Cardiac septum (tissue), 1 donor: ENCODE measurements at regions not wholly inside any gene's neighbourhood (a gene's known extent, or its start where the extent isn't known, plus 50 kb on each side); places are given as distances from the start of the nearest gene placed in this dataset.

Source experiments
- DNase-seq: peaks from one replicate; pipeline ENCODE4 v3.0.0-alpha.2; 2020; ENCODE audit warnings: low spot score
- intact Hi-C: fragments of 100-400 bp; cut with DNase I; formaldehyde crosslinking; loops from one replicate; pipeline ENCODE4 v1.14.0; 2022
- donor health status: DM: no; HTN: no; CAD: no.

GRCh38 chr2:56444339-56444738, 260.5 kb downstream of the CCDC85A start:
- intact Hi-C loops: no loop called here
- DNase-seq: no peak

GRCh38 chr2:56448403-56449001, 264.7 kb downstream of the CCDC85A start:
- DNase-seq: no peak

GRCh38 chr2:56449002-56449431, 265.2 kb downstream of the CCDC85A start:
- intact Hi-C loops: no loop called here
- no peak for DNase-seq

More at GRCh38 chr2:56448403-56449001, 264.7 kb downstream of the CCDC85A start:
- intact Hi-C loops: no loop called here

GRCh38 chr2:56449449-56449860, 265.7 kb downstream of the CCDC85A start:
- intact Hi-C loops: no loop called here
- no peak for DNase-seq

GRCh38 chr2:56450047-56450446, 266.3 kb downstream of the CCDC85A start:
- intact Hi-C loops: no loop called here
- no peak for DNase-seq

DNA sequence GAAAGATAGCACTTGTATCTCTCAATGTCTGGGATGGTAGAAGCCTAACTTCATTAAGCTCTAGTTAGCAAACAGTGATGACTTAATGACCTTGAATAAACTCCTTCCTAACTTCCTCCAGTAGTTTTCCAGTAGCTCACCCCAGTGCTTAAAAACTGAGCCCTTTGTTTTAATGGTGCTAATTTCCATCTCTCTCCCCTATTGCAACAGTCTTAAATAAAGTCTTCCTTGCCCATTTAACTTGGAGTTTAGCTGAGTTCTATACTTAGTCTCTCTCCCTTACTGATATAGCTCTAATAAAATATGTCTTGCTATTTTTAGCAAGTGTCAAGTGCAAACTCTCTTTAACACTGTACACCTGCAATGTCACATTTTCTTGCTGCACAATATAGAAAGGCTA, 267.0 kb downstream of the CCDC85A start:
- intact Hi-C loops: no loop called here
- no peak for DNase-seq

GRCh38 chr2:56455642-56456041, 271.9 kb downstream of the CCDC85A start:
- intact Hi-C loops: no loop called here
- DNase-seq: no peak

DNA sequence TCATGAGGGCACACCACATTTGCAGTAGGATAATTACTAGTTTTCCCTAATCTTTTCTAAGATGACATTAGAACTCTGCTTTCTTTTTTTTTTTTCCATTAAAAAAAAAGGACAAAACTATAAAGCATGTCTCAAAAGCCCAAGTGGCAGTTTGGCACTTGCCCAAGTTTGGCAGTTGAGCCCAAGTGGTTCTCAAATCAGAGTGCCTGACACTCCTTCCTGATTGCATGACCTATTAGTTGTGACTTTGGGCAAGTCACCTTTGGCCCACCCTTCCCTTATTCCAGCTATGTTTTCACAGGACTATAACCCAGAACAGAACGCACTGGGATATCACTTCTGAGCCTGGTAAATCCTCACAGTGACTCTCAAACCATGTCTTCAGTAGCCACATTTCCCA, 273.0 kb downstream of the CCDC85A start:
- no peak for DNase-seq
- intact Hi-C loops: no loop called here

- intact Hi-C loops: no loop called here
- no peak for DNase-seq
Measured at GRCh38 chr2:56460508-56460907, 276.7 kb downstream of the CCDC85A start.

DNA sequence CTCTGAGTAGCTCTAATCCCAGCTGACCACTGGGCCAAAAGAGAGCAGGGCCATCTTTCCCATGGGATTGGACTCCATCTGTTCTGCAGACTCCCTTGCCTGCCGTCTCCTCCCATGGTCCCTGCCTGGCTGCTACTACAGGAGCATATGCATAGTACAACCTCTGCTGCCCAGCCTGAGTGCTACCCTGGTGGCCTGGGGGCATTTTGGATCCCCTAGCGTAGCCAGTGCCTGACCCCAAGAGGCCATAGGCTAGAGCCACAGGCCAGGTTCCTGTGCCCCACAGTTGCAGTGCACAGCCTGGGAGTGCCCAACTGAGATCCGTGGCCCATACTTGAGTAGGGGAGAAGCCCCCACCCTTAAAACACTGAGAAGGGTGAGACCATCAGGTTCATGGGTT, 280.3 kb downstream of the CCDC85A start:
- DNase-seq: no peak
- intact Hi-C loops: no loop called here

GRCh38 chr2:56464613-56465012, 280.8 kb downstream of the CCDC85A start:
- DNase-seq: no peak
- intact Hi-C loops: no loop called here

GRCh38 chr2:56465491-56465890, 281.7 kb downstream of the CCDC85A start:
- intact Hi-C loops: no loop called here

GRCh38 chr2:56473524-56473923, 289.7 kb downstream of the CCDC85A start:
- intact Hi-C loops: no loop called here

More at GRCh38 chr2:56465491-56465890, 281.7 kb downstream of the CCDC85A start:
- no peak for DNase-seq

DNA sequence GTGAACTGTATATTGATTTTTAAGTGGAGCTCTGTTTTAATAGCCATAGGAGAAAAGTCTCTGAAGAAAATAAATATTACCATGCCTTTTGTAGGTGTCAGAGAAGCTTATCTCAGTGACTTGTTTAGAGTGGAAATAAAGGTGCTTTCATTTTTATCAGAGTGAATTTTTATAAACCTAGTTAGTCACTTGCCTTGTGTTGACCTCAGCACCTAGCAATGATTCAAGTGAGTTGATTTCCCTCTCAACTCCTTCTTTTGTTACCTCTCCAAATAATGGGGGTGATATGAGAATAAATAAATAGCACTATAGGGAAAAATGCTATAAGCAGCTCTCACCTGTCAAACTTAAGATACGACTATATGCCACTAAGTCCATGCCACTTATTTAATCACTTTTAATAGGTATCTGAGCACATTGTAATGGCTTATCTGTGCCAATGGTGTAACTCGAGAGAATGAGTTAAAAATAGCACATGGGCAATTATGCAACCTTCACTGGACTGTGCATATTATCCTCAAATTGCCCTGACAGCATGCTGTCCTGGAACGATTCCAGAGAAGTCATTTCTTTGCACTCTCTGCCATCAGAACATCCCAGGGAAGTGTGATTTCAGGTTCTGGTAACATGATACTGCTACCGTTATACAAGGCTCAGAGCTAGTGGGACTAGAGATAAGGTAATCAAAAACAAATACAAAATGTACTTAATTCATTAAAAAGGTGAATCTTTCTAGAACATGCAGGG, 290.8 kb downstream of the CCDC85A start:
- DNase-seq: no peak
- intact Hi-C loops: no loop called here

More at GRCh38 chr2:56473524-56473923, 289.7 kb downstream of the CCDC85A start:
- no peak for DNase-seq

- intact Hi-C loops: no loop called here
- no peak for DNase-seq
Measured at GRCh38 chr2:56475191-56475590, 291.4 kb downstream of the CCDC85A start.

DNA sequence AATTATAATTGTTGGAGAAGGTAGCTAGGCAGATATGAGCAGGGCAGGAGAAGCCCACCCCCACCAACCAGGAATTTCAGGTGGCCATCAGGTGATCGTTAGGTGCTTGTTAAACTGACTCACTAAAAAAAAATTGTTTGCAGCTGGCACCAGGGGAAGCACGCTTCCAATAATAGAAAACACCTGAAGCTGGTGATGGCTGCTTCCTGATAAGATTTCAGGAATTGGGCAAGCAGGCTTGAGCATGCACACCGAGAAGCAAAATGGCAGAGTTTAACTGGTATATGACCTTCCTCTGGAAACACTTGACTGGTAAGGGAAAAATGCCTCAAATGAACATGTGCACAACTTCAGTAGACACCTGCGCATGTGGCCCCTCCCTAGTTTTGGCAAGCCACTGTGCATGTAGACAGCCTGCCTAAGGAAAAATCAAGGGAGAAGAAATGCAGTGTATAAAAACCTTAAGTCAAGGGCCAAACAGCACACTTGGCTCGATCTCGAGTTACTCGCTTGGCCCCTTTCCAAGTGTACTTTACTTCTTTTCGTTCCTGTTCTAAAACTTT, 292.8 kb downstream of the CCDC85A start:
- no peak for DNase-seq
- intact Hi-C loops: no loop called here

- DNase-seq: no peak
- intact Hi-C loops: no loop called here
Measured at GRCh38 chr2:56478027-56478426, 294.2 kb downstream of the CCDC85A start.

GRCh38 chr2:56483081-56483480, 299.3 kb downstream of the CCDC85A start:
- intact Hi-C loops: no loop called here
- DNase-seq: no peak

DNA sequence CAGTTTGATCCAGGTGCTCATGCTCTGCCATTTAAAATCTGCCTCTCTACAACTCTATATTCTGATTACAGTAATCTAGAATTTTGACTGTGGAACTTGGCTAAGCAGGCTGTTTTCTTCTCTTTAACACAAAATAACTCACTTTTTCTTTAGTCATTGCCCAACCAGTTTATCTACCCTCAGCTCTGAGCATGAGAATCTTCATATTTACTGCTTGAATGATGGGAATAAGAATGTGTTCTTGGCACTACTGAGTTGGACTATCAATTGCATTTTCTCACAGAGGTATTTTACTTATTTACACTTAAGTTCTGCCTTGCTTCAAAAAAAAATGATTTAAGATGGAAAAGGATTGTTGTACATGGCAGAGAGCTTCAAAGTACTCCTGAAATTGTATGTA, 301.1 kb downstream of the CCDC85A start:
- intact Hi-C loops: no loop called here
- DNase-seq: no peak

DNA sequence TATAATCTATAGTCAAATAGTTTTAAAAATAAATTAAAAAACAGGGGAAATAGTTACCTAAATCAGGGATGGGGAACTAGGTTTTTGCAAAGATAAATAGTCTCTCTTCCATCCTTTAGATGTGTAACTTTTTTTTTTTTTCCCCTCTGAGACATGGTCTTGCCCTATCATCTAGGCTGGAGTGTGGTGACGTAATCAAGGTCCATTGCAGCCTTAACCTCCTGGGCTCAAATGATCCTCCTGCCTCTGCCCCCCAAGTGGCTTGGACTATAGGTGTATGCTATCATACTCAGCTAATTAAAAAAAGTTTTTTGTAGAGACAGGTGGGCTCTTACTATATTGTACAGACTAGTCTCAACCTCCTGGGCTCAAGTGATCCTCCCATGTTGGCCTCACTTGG, 316.5 kb downstream of the CCDC85A start:
- DNase-seq: no peak
- intact Hi-C loops: no loop called here

GRCh38 chr2:56502616-56503015, 318.8 kb downstream of the CCDC85A start:
- intact Hi-C loops: no loop called here
- DNase-seq: no peak
